Brain microvascular endothelial cell (primary cell): ENCODE measurements at regions not wholly inside any gene's neighbourhood (a gene's known extent, or its start where the extent isn't known, plus 50 kb on each side); places are given as distances from the start of the nearest gene placed in this dataset.

Source experiments
- DNase-seq: peaks from one replicate; pipeline ENCODE4 v3.0.0-alpha.2; 2020
- H3K27ac ChIP-seq: fragments of 250-450 bp; sonication (Bioruptor Pico); 2 replicates; pipeline ENCODE4 v1.5.1; 2020; ENCODE audit warnings: mild to moderate bottlenecking, moderate library complexity
- H3K27me3 ChIP-seq: fragments of 250-450 bp; sonication (Bioruptor Pico); replicated peaks from 2 replicates; pipeline ENCODE4 v1.5.1; 2020; ENCODE audit warnings: mild to moderate bottlenecking
- H3K36me3 ChIP-seq: fragments of 250-450 bp; sonication (Bioruptor Pico); replicated peaks from 2 replicates; pipeline ENCODE4 v1.5.1; 2020; ENCODE audit warnings: mild to moderate bottlenecking
- H3K4me3 ChIP-seq: 2 replicates; pipeline ENCODE4 v1.5.1; 2011; ENCODE audit warnings: low read depth, mild to moderate bottlenecking, control low read depth, low read length, moderate library complexity
- in situ Hi-C: cut with HindIII; loops from 2 replicates; pipeline ENCODE4 v1.10.0; 2017; ENCODE audit warnings: low sequenced_read_pairs, low pct_ligation_motif_present
- TF ChIP-seq, protein P1 (sequence below): IDR thresholded peaks from 2 replicates; pipeline ENCODE4 v1.5.1; 2011; ENCODE audit warnings: low read depth, mild to moderate bottlenecking, moderate library complexity, low read length, control low read depth, inconsistent platforms; ENCODE audit errors: missing control alignments

DNA sequence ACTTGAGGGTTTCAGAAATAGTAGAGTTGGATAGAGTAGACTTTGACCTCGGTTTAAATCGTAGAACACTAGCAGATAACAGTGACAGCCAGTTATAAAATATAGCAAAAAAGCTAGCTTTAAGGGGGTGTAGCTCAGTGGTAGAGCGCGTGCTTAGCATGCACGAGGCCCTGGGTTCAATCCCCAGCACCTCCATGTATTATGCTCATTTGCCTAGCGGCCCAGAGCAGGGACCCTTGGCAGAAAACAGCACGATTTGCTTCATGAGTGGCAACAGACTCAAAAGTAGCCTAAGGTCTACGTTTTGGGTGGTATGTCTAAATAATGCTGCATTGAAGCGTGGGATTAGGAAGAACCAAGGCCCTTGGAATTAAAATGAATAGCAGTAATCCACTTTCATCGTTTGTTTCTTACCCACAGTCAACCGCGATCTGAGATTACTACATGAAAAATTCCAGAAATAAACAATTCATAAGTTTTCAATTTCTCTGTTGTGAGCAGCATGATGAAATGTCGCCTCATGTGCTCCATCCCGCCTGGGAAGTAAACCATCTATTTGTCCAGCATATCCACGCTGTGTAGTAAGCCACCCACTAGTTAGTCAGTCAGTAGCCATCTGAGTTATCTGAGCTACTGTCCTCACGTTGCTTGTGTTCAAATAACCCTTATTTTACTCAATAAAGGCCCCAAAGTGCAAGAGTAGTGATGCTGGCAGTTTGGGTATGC is 184.9 kb downstream of the GPX5 start:
- peak; percentile 88 for DNase-seq
- peak overlapping the region; percentile 42 for H3K4me3 ChIP-seq

GRCh38 chr6:28711325-28711724 is 185.6 kb downstream of the GPX5 start:
- DNase-seq = no peak
- TF ChIP-seq, protein P1, sequence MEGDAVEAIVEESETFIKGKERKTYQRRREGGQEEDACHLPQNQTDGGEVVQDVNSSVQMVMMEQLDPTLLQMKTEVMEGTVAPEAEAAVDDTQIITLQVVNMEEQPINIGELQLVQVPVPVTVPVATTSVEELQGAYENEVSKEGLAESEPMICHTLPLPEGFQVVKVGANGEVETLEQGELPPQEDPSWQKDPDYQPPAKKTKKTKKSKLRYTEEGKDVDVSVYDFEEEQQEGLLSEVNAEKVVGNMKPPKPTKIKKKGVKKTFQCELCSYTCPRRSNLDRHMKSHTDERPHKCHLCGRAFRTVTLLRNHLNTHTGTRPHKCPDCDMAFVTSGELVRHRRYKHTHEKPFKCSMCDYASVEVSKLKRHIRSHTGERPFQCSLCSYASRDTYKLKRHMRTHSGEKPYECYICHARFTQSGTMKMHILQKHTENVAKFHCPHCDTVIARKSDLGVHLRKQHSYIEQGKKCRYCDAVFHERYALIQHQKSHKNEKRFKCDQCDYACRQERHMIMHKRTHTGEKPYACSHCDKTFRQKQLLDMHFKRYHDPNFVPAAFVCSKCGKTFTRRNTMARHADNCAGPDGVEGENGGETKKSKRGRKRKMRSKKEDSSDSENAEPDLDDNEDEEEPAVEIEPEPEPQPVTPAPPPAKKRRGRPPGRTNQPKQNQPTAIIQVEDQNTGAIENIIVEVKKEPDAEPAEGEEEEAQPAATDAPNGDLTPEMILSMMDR = no peak
- in situ Hi-C loops = no loop called here
- H3K4me3 ChIP-seq = no peak overlapping the region
- no peaks in the 10 kb centered on the region for H3K36me3 ChIP-seq
- no peaks in the 10 kb centered on the region for H3K27me3 ChIP-seq
- H3K27ac ChIP-seq = no peak overlapping the region

More for the DNA sequence above, 184.9 kb downstream of the GPX5 start:
- Histone ChIP-seq H3K27me3 (no peaks in the 10 kb centered on the region), H3K27ac (no peak overlapping the region), H3K36me3 (no peaks in the 10 kb centered on the region)
- in situ Hi-C loops = no loop called here
- TF ChIP-seq, protein P1 = no peak

- no peak overlapping the region for H3K4me3 ChIP-seq
- TF ChIP-seq, protein P1 = no peak
- DNase-seq = no peak
- no peaks in the 10 kb centered on the region for H3K27me3 ChIP-seq
- in situ Hi-C loops = no loop called here
- no peaks in the 10 kb centered on the region for H3K36me3 ChIP-seq
- no peak overlapping the region for H3K27ac ChIP-seq
Measured at GRCh38 chr6:28711788-28712341, 186.2 kb downstream of the GPX5 start.

- Histone ChIP-seq H3K4me3 (no peak overlapping the region), H3K36me3 (no peaks in the 10 kb centered on the region), H3K27me3 (no peaks in the 10 kb centered on the region), H3K27ac (no peak overlapping the region)
- DNase-seq = no peak
- in situ Hi-C loops = no loop called here
- TF ChIP-seq, protein P1 = no peak
Measured at GRCh38 chr6:28712982-28713381, 187.3 kb downstream of the GPX5 start.

- H3K27me3 ChIP-seq = no peaks in the 10 kb centered on the region
- TF ChIP-seq, protein P1 = no peak
- H3K27ac ChIP-seq = no peak overlapping the region
- no peaks in the 10 kb centered on the region for H3K36me3 ChIP-seq
- peak; percentile 69 for DNase-seq
- in situ Hi-C loops = no loop called here
- no peak overlapping the region for H3K4me3 ChIP-seq
Measured at GRCh38 chr6:28719275-28719940, 193.7 kb downstream of the GPX5 start.
